WERI-Rb-1 (cell line): ENCODE measurements at regions not wholly inside any gene's neighbourhood (a gene's known extent, or its start where the extent isn't known, plus 50 kb on each side); places are given as distances from the start of the nearest gene placed in this dataset.

Experiments
- DNase-seq: peaks from one replicate; pipeline ENCODE4 v3.0.0-alpha.2; 2020
- H3K27ac ChIP-seq: fragments of 250-450 bp; sonication (Bioruptor Pico); 2 replicates; pipeline ENCODE4 v1.5.1; 2020; ENCODE audit warnings: mild to moderate bottlenecking, moderate library complexity
- H3K27me3 ChIP-seq: fragments of 250-450 bp; sonication (Bioruptor Pico); 2 replicates; pipeline ENCODE4 v1.5.1; 2021; ENCODE audit warnings: mild to moderate bottlenecking, low read depth, moderate library complexity; ENCODE audit not compliant: insufficient read depth, severe bottlenecking
- H3K36me3 ChIP-seq: fragments of 250-450 bp; sonication (Bioruptor Pico); 2 replicates; pipeline ENCODE4 v1.5.1; 2020; ENCODE audit warnings: mild to moderate bottlenecking, moderate library complexity
- H3K4me3 ChIP-seq: 2 replicates; pipeline ENCODE4 v1.5.1; 2011; ENCODE audit warnings: low read depth, mild to moderate bottlenecking, control low read depth, low read length
- H3K9me3 ChIP-seq: fragments of 250-450 bp; sonication (Bioruptor Pico); 2 replicates; pipeline ENCODE4 v1.5.1; 2021; ENCODE audit warnings: mild to moderate bottlenecking, moderate library complexity; ENCODE audit not compliant: severe bottlenecking
- CTCF ChIP-seq: IDR thresholded peaks from 2 replicates; pipeline ENCODE4 v1.5.1; 2011; ENCODE audit warnings: low read depth, mild to moderate bottlenecking, control low read depth, inconsistent platforms, low read length

GRCh38 chr3:72137865-72138861 lies 353.2 kb upstream of the PROK2 start:
- H3K9me3 ChIP-seq, result no peaks in the 10 kb centered on the region
- no peaks in the 10 kb centered on the region for H3K27me3 ChIP-seq
- no peaks in the 10 kb centered on the region for H3K36me3 ChIP-seq
- no peak for TF ChIP-seq CTCF
- no peak overlapping the region for H3K27ac ChIP-seq
- no peak for DNase-seq
- no peak overlapping the region for H3K4me3 ChIP-seq

DNA sequence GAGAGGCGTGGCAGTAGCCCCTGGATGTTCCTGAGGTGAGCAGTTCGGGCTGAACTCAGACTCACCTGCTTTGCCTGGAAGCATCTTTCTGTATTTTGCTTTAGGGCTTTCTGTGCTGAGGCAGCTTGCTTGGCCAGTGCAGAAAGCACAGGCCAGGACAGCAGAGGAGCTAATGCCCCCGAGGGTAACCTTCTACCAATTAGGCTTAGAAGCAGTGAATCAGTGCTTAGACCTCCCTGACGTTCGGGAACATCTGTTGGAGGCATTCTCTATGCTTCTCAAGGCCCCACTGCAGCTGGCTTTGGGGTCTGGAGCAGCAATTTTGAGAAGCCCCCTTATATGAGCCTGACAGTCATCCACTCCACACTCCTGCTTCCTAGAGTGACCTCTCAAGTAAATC lies 350.7 kb upstream of the PROK2 start:
- H3K4me3 ChIP-seq, result no peak overlapping the region
- no peak for DNase-seq
- no peaks in the 10 kb centered on the region for H3K27me3 ChIP-seq
- no peak overlapping the region for H3K27ac ChIP-seq
- H3K36me3 ChIP-seq, result no peaks in the 10 kb centered on the region
- TF ChIP-seq CTCF, result no peak
- H3K9me3 ChIP-seq, result no peaks in the 10 kb centered on the region

GRCh38 chr3:72134989-72135451 lies 350.1 kb upstream of the PROK2 start:
- Histone ChIP-seq H3K27ac (no peak overlapping the region), H3K27me3 (no peaks in the 10 kb centered on the region), H3K9me3 (no peaks in the 10 kb centered on the region), H3K4me3 (no peak overlapping the region), H3K36me3 (no peaks in the 10 kb centered on the region)
- no peak for TF ChIP-seq CTCF
- no peak for DNase-seq

- no peaks in the 10 kb centered on the region for H3K27me3 ChIP-seq
- TF ChIP-seq CTCF, result no peak
These were observed 348.5 kb upstream of the PROK2 start for GRCh38 chr3:72133329-72134011.

GRCh38 chr3:72131899-72132298 lies 347.0 kb upstream of the PROK2 start:
- H3K27me3 ChIP-seq, result no peaks in the 10 kb centered on the region
- DNase-seq, result no peak
- H3K4me3 ChIP-seq, result no peak overlapping the region
- no peak for TF ChIP-seq CTCF
- H3K36me3 ChIP-seq, result no peaks in the 10 kb centered on the region
- H3K9me3 ChIP-seq, result no peaks in the 10 kb centered on the region
- H3K27ac ChIP-seq, result no peak overlapping the region

More at GRCh38 chr3:72133329-72134011, 348.5 kb upstream of the PROK2 start:
- no peak for DNase-seq
- Histone ChIP-seq H3K36me3 (no peaks in the 10 kb centered on the region), H3K4me3 (no peak overlapping the region), H3K27ac (no peak overlapping the region), H3K9me3 (no peaks in the 10 kb centered on the region)
